B cell (primary cell): ENCODE measurements at regions not wholly inside any gene's neighbourhood (a gene's known extent, or its start where the extent isn't known, plus 50 kb on each side); places are given as distances from the start of the nearest gene placed in this dataset.

Source experiments
- ATAC-seq: fragments of 200-7000 bp; cut with Tn5 transposase; one replicate; pipeline ENCODE4 v1.10.0; 2021; ENCODE audit warnings: low read depth, mild to moderate bottlenecking, moderate number of reproducible peaks, moderate library complexity
- CTCF ChIA-PET: fragments of 350-600 bp; sonication (Branson Sonifier 250); formaldehyde crosslinking; loops from one replicate; lab custom pipeline; 2021; ENCODE audit warnings: antibody characterized with exemption, inconsistent platforms; lab: Charles Lee
- POLR2A ChIA-PET: fragments of 350-600 bp; sonication (Branson Sonifier 250); formaldehyde crosslinking; loops from one replicate; lab custom pipeline; 2021; ENCODE audit warnings: antibody characterized with exemption; lab: Charles Lee
- DNase-seq: peaks from one replicate; pipeline ENCODE4 v3.0.0; 2013
- H2AFZ ChIP-seq: 2 replicates; pipeline ENCODE4 v1.6.1; 2012; ENCODE audit warnings: mild to moderate bottlenecking, low read depth, low read length; ENCODE audit not compliant: insufficient read depth, poor library complexity, severe bottlenecking
- H3K27ac ChIP-seq, 2 donors: 1 replicate in 1 of 2; 2 replicates in 1 of 2; pipeline ENCODE4 v1.5.1; 2012 to 2013; ENCODE audit warnings: low read length in 2 of 2, mild to moderate bottlenecking in 2 of 2, moderate library complexity in 1 of 2
- H3K27me3 ChIP-seq, 4 experiments: fragments of 200-600 bp in 1 of 4; sonication (generic) in 1 of 4; replicated peaks in 1 of 4; 1 replicate in 2 of 4; 2 replicates in 2 of 4; pipeline versions ENCODE4 v1.6.1 to v1.7.0; 2013 to 2016; ENCODE audit warnings: low read length in 3 of 4, mild to moderate bottlenecking in 2 of 4, mixed read lengths in 1 of 4, moderate library complexity in 1 of 4; ENCODE audit not compliant: insufficient read depth in 4 of 4, control insufficient read depth in 3 of 4; ENCODE audit errors: control extremely low read depth in 1 of 4
- H3K36me3 ChIP-seq, 2 experiments: replicated peaks in 1 of 2; 1 replicate in 1 of 2; 2 replicates in 1 of 2; pipeline versions ENCODE4 v1.6.1 to v1.7.1; 2013; ENCODE audit warnings: low read length in 1 of 2; ENCODE audit not compliant: insufficient read depth in 2 of 2, control insufficient read depth in 1 of 2; ENCODE audit errors: control extremely low read depth in 1 of 2, extremely low read depth in 1 of 2
- H3K4me1 ChIP-seq, 2 donors: fragments of 200-600 bp in 1 of 2; sonication (generic) in 1 of 2; 1 replicate in 1 of 2; 2 replicates in 1 of 2; pipeline versions ENCODE4 v1.5.1 to v1.6.1; 2013 to 2017; ENCODE audit warnings: low read length in 2 of 2; ENCODE audit not compliant: control insufficient read depth in 2 of 2, insufficient read depth in 2 of 2
- H3K4me2 ChIP-seq: replicated peaks from 2 replicates; pipeline ENCODE3; 2012; ENCODE audit warnings: mild to moderate bottlenecking, low read depth, low read length; ENCODE audit not compliant: poor library complexity, severe bottlenecking
- H3K4me3 ChIP-seq, 5 experiments: fragments of 200-600 bp in 1 of 5; sonication (generic) in 1 of 5; 1 replicate in 3 of 5; 2 replicates in 2 of 5; pipeline versions ENCODE4 v1.5.1 to v1.7.0; 2011 to 2016; ENCODE audit warnings: low read length in 4 of 5, mild to moderate bottlenecking in 4 of 5, low read depth in 2 of 5, control low read depth in 1 of 5, moderate library complexity in 1 of 5; ENCODE audit not compliant: insufficient read depth in 1 of 5; ENCODE audit errors: control extremely low read depth in 1 of 5, extremely low read depth in 1 of 5
- H3K79me2 ChIP-seq: fragments of 200-600 bp; sonication (generic); one replicate; pipeline ENCODE4 v1.6.0; 2016; ENCODE audit warnings: low read length; ENCODE audit not compliant: control insufficient read depth, insufficient read depth
- H3K9ac ChIP-seq: fragments of 200-600 bp; sonication (generic); 2 replicates; pipeline ENCODE4 v1.6.1; 2017; ENCODE audit warnings: mild to moderate bottlenecking, low read length, moderate library complexity
- H3K9me3 ChIP-seq, 3 donors: one replicate each; pipeline versions ENCODE4 v1.6.1 to v1.7.1; 2013; ENCODE audit warnings: low read length in 2 of 3; ENCODE audit not compliant: control insufficient read depth in 2 of 3, insufficient read depth in 1 of 3; ENCODE audit errors: control extremely low read depth in 1 of 3
- H4K20me1 ChIP-seq: 2 replicates; pipeline ENCODE4 v1.6.0; 2012; ENCODE audit warnings: mild to moderate bottlenecking, low read length; ENCODE audit not compliant: insufficient read depth, control insufficient read depth, poor library complexity, severe bottlenecking
- H3K27ac Mint-ChIP-seq: one replicate; pipeline ENCODE4 v1.8.0; 2021; ENCODE audit warnings: mixed read lengths
- H3K27me3 Mint-ChIP-seq: one replicate; pipeline ENCODE4 v1.8.0; 2021; ENCODE audit warnings: mixed read lengths
- H3K4me1 Mint-ChIP-seq: one replicate; pipeline ENCODE4 v1.8.0; 2021; ENCODE audit warnings: mixed read lengths
- H3K4me3 Mint-ChIP-seq: one replicate; pipeline ENCODE4 v1.8.0; 2021; ENCODE audit warnings: mixed read lengths
- H3K9me3 Mint-ChIP-seq: one replicate; pipeline ENCODE4 v1.8.0; 2022; ENCODE audit warnings: mixed read lengths; ENCODE audit not compliant: insufficient read depth
- CTCF ChIP-seq: fragments of 200-600 bp; IDR thresholded peaks from one replicate; pipeline ENCODE4 v1.8.0; 2022; ENCODE audit warnings: antibody characterized with exemption, mild to moderate bottlenecking
- EZH2 ChIP-seq: IDR thresholded peaks from 2 replicates; pipeline ENCODE4 v1.6.1; 2012; ENCODE audit warnings: borderline replicate concordance, low read depth, mild to moderate bottlenecking, moderate library complexity, low read length; ENCODE audit not compliant: insufficient read depth, poor library complexity, severe bottlenecking
- WGBS: methylation state at CpG from one replicate; pipeline ENCODE4 v1.1.5; 2013; ENCODE audit warnings: missing lambda C conversion rate; ENCODE audit not compliant: insufficient coverage; 5-methylcytosine and 5-hydroxymethylcytosine counted together
- intact Hi-C: fragments of 100-400 bp; cut with micrococcal nuclease; formaldehyde crosslinking; loops from one replicate; pipeline ENCODE4 v1.10.0; 2022

GRCh38 chr12:13373131-13373530, 176.6 kb downstream of the EMP1 start:
- H3K4me1 Mint-ChIP-seq: peaks cover 4% of the 10 kb centered on the region
- TF ChIP-seq CTCF (no peak), EZH2 (no peak)
- Histone ChIP-seq H3K27me3 (no peaks in the 10 kb centered on the region), H4K20me1 (no peaks in the 10 kb centered on the region), H3K79me2 (no peaks in the 10 kb centered on the region), H3K9me3 (peaks cover 0 to 7% (median 2%) of the 10 kb centered on the region in 3 donors), H2AFZ (no peak overlapping the region), H3K27ac (no peak overlapping the region), H3K9ac (no peak overlapping the region), H3K4me1 (peaks cover 0 to 3% of the 10 kb centered on the region in 2 donors), H3K4me3 (no peak overlapping the region), H3K36me3 (no peaks in the 10 kb centered on the region), H3K4me2 (no peak overlapping the region)
- peaks cover 3% of the 10 kb centered on the region for H3K9me3 Mint-ChIP-seq
- ChIA-PET CTCF (interaction anchor here (3.4 kb wide), 1 partner anchor 11 kb away, joined by 19 read pairs; no protein-coding TSS in a partner anchor), POLR2A (no interaction called here)
- no peak overlapping the region for H3K4me3 Mint-ChIP-seq
- no peak overlapping the region for H3K27ac Mint-ChIP-seq
- peaks cover 3% of the 10 kb centered on the region for H3K27me3 Mint-ChIP-seq
- ATAC-seq (no peak), DNase-seq (no peak)
- intact Hi-C loops: no loop called here
- 73% methylated on average over 2 of the region's 6 CpGs for WGBS

GRCh38 chr12:13372386-13372785, 175.9 kb downstream of the EMP1 start:
- Mint-ChIP-seq H3K27ac (no peak overlapping the region), H3K27me3 (peaks cover 3% of the 10 kb centered on the region), H3K9me3 (no peaks in the 10 kb centered on the region), H3K4me1 (peaks cover 4% of the 10 kb centered on the region), H3K4me3 (no peak overlapping the region)
- POLR2A ChIA-PET: no interaction called here
- Histone ChIP-seq H3K9me3 (peaks cover 0 to under 1% (median 0%) of the 10 kb centered on the region in 3 donors), H3K27ac (no peak overlapping the region), H3K4me3 (no peak overlapping the region), H3K27me3 (no peaks in the 10 kb centered on the region), H3K79me2 (no peaks in the 10 kb centered on the region), H3K36me3 (no peaks in the 10 kb centered on the region), H3K4me1 (peaks cover 0 to 3% of the 10 kb centered on the region in 2 donors), H4K20me1 (no peaks in the 10 kb centered on the region), H3K9ac (no peak overlapping the region), H3K4me2 (no peak overlapping the region), H2AFZ (no peak overlapping the region)
- DNase-seq (no peak), ATAC-seq (no peak)
- intact Hi-C loops: no loop called here
- WGBS: 95% methylated on average over 2 of the region's 6 CpGs
- CTCF ChIA-PET: interaction anchor here (1.9 to 3.4 kb wide), 2 partner anchors 10 to 289 kb away, joined by 6 to 19 read pairs; no protein-coding TSS in a partner anchor
- TF ChIP-seq EZH2 (no peak), CTCF (no peak)
